Neural progenitor cell (in vitro differentiated cells): ENCODE measurements at regions not wholly inside any gene's neighbourhood (a gene's known extent, or its start where the extent isn't known, plus 50 kb on each side); places are given as distances from the start of the nearest gene placed in this dataset.

Experiments
- DNase-seq: peaks from one replicate; pipeline ENCODE4 v3.0.0-alpha.2; 2016; ENCODE audit warnings: low spot score
- H2AFZ ChIP-seq: fragments of 200-600 bp; sonication (generic); replicated peaks from 2 replicates; pipeline ENCODE4 v1.6.1; 2016; ENCODE audit warnings: antibody characterized with exemption
- H3F3A ChIP-seq: fragments of 200-600 bp; sonication (generic); 2 replicates; pipeline ENCODE4 v1.6.1; 2016; ENCODE audit warnings: antibody characterized with exemption, low read depth
- H3K27ac ChIP-seq: fragments of 200-600 bp; sonication (generic); 2 replicates; pipeline ENCODE4 v1.5.1; 2016; ENCODE audit warnings: mild to moderate bottlenecking
- H3K27me3 ChIP-seq: fragments of 200-600 bp; sonication (generic); 2 replicates; pipeline ENCODE4 v1.6.1; 2016; ENCODE audit warnings: mild to moderate bottlenecking, moderate library complexity
- H3K36me3 ChIP-seq: fragments of 200-600 bp; sonication (generic); 2 replicates; pipeline ENCODE4 v1.5.1; 2016
- H3K4me1 ChIP-seq: fragments of 200-600 bp; sonication (generic); 2 replicates; pipeline ENCODE4 v1.6.1; 2016; ENCODE audit warnings: mixed run types
- H3K4me2 ChIP-seq: fragments of 200-600 bp; sonication (generic); 2 replicates; pipeline ENCODE4 v1.6.1; 2016
- H3K4me3 ChIP-seq: fragments of 200-600 bp; sonication (generic); 2 replicates; pipeline ENCODE4 v1.5.1; 2016
- H3K79me2 ChIP-seq: fragments of 200-600 bp; sonication (generic); 2 replicates; pipeline ENCODE4 v1.6.1; 2016; ENCODE audit warnings: low read depth
- H3K9ac ChIP-seq: fragments of 200-600 bp; sonication (generic); 2 replicates; pipeline ENCODE4 v1.6.1; 2016
- H3K9me3 ChIP-seq: fragments of 200-600 bp; sonication (generic); 2 replicates; pipeline ENCODE4 v1.5.1; 2016; ENCODE audit warnings: low read depth
- H4K20me1 ChIP-seq: fragments of 200-600 bp; sonication (generic); 2 replicates; pipeline ENCODE4 v1.6.1; 2016; ENCODE audit warnings: low read depth
- H3K27ac Mint-ChIP-seq: 3 replicates; pipeline ENCODE4 v1.8.0; 2021; ENCODE audit warnings: mixed read lengths
- H3K27me3 Mint-ChIP-seq: 2 replicates; pipeline ENCODE4 v1.8.0; 2022; ENCODE audit warnings: low read depth, mild to moderate bottlenecking, inconsistent platforms, moderate library complexity, mixed read lengths; ENCODE audit not compliant: insufficient read depth
- H3K36me3 Mint-ChIP-seq: 3 replicates; pipeline ENCODE4 v1.8.0; 2021; ENCODE audit warnings: mixed read lengths
- H3K4me1 Mint-ChIP-seq: 3 replicates; pipeline ENCODE4 v1.8.0; 2021; ENCODE audit warnings: mixed read lengths
- H3K4me3 Mint-ChIP-seq: 3 replicates; pipeline ENCODE4 v1.8.0; 2021; ENCODE audit warnings: mild to moderate bottlenecking, moderate library complexity, mixed read lengths
- H3K9me3 Mint-ChIP-seq: 3 replicates; pipeline ENCODE4 v1.8.0; 2020; ENCODE audit warnings: mixed read lengths
- CTCF ChIP-seq: fragments of 200-600 bp; sonication (generic); IDR thresholded peaks from 2 replicates; pipeline ENCODE4 v1.5.1; 2017; ENCODE audit warnings: antibody characterized with exemption, mild to moderate bottlenecking
- EZH2 ChIP-seq: fragments of 200-600 bp; sonication (generic); IDR thresholded peaks from 2 replicates; pipeline ENCODE4 v1.6.1; 2017; ENCODE audit warnings: antibody characterized with exemption, mild to moderate bottlenecking, moderate library complexity
- EZH2phosphoT487 ChIP-seq: fragments of 200-600 bp; sonication (generic); IDR thresholded peaks from 2 replicates; pipeline ENCODE4 v1.6.1; 2017; ENCODE audit warnings: antibody characterized with exemption

- no peaks in the 10 kb centered on the region for H4K20me1 ChIP-seq
- Mint-ChIP-seq H3K27ac (no peak overlapping the region), H3K27me3 (no peaks in the 10 kb centered on the region), H3K9me3 (no peaks in the 10 kb centered on the region), H3K36me3 (no peaks in the 10 kb centered on the region), H3K4me3 (no peak overlapping the region), H3K4me1 (no peaks in the 10 kb centered on the region)
- no peak overlapping the region for H3K27ac ChIP-seq
- no peak overlapping the region for H2AFZ ChIP-seq
- no peaks in the 10 kb centered on the region for H3K36me3 ChIP-seq
- H3K4me2 ChIP-seq, result no peak overlapping the region
- no peak for DNase-seq
- H3K4me3 ChIP-seq, result no peak overlapping the region
- no peaks in the 10 kb centered on the region for H3K4me1 ChIP-seq
- no peaks in the 10 kb centered on the region for H3K79me2 ChIP-seq
- TF ChIP-seq EZH2 (no peak), EZH2phosphoT487 (no peak), CTCF (no peak)
- H3K9ac ChIP-seq, result no peak overlapping the region
- H3K27me3 ChIP-seq, result no peaks in the 10 kb centered on the region
- H3F3A ChIP-seq, result no peaks in the 10 kb centered on the region
- H3K9me3 ChIP-seq, result no peaks in the 10 kb centered on the region
Measured at GRCh38 chr20:55375920-55376319, 629.4 kb downstream of the CBLN4 start.

GRCh38 chr20:55365745-55366144 is 639.6 kb downstream of the CBLN4 start:
- H3K9me3 Mint-ChIP-seq, result no peaks in the 10 kb centered on the region
- Histone ChIP-seq H3K79me2 (no peaks in the 10 kb centered on the region), H3F3A (no peaks in the 10 kb centered on the region), H3K9me3 (no peaks in the 10 kb centered on the region), H3K27ac (no peak overlapping the region), H4K20me1 (no peaks in the 10 kb centered on the region), H2AFZ (no peak overlapping the region), H3K4me1 (no peaks in the 10 kb centered on the region), H3K4me2 (no peak overlapping the region), H3K4me3 (no peak overlapping the region), H3K9ac (no peak overlapping the region), H3K27me3 (no peaks in the 10 kb centered on the region), H3K36me3 (no peaks in the 10 kb centered on the region)
- peaks cover 2% of the 10 kb centered on the region for H3K27me3 Mint-ChIP-seq
- TF ChIP-seq CTCF, result no peak
- no peak for TF ChIP-seq EZH2
- TF ChIP-seq EZH2phosphoT487, result no peak
- H3K4me3 Mint-ChIP-seq, result no peak overlapping the region
- H3K36me3 Mint-ChIP-seq, result no peaks in the 10 kb centered on the region
- no peak overlapping the region for H3K27ac Mint-ChIP-seq
- no peak for DNase-seq
- no peaks in the 10 kb centered on the region for H3K4me1 Mint-ChIP-seq

GRCh38 chr20:55360895-55361294 is 644.4 kb downstream of the CBLN4 start:
- no peaks in the 10 kb centered on the region for H3K27me3 Mint-ChIP-seq
- H3K27ac Mint-ChIP-seq, result no peak overlapping the region
- H3K36me3 Mint-ChIP-seq, result no peaks in the 10 kb centered on the region
- no peaks in the 10 kb centered on the region for H3K79me2 ChIP-seq
- H3K27ac ChIP-seq, result no peak overlapping the region
- H3K4me1 Mint-ChIP-seq, result no peaks in the 10 kb centered on the region
- H4K20me1 ChIP-seq, result no peaks in the 10 kb centered on the region
- no peak overlapping the region for H2AFZ ChIP-seq
- TF ChIP-seq EZH2 (no peak), CTCF (no peak), EZH2phosphoT487 (no peak)
- H3K36me3 ChIP-seq, result no peaks in the 10 kb centered on the region
- H3K9me3 Mint-ChIP-seq, result no peaks in the 10 kb centered on the region
- no peak overlapping the region for H3K4me3 Mint-ChIP-seq
- no peak overlapping the region for H3K4me3 ChIP-seq
- no peak overlapping the region for H3K4me2 ChIP-seq
- DNase-seq, result no peak
- no peaks in the 10 kb centered on the region for H3F3A ChIP-seq
- no peak overlapping the region for H3K9ac ChIP-seq
- no peaks in the 10 kb centered on the region for H3K9me3 ChIP-seq
- no peaks in the 10 kb centered on the region for H3K4me1 ChIP-seq
- H3K27me3 ChIP-seq, result no peaks in the 10 kb centered on the region

- no peaks in the 10 kb centered on the region for H3K9me3 ChIP-seq
- Mint-ChIP-seq H3K27ac (no peak overlapping the region), H3K4me3 (no peak overlapping the region), H3K4me1 (peaks cover 11% of the 10 kb centered on the region), H3K27me3 (peaks cover 5% of the 10 kb centered on the region), H3K9me3 (peaks cover 4% of the 10 kb centered on the region), H3K36me3 (no peaks in the 10 kb centered on the region)
- DNase-seq, result peak; percentile 21
- H3K27ac ChIP-seq, result no peak overlapping the region
- peak overlapping the region; percentile 44 for H2AFZ ChIP-seq
- no peak overlapping the region for H3K9ac ChIP-seq
- TF ChIP-seq EZH2, result no peak
- TF ChIP-seq CTCF, result no peak
- no peak for TF ChIP-seq EZH2phosphoT487
- no peak overlapping the region for H3K4me3 ChIP-seq
- no peak overlapping the region for H3K4me2 ChIP-seq
- no peaks in the 10 kb centered on the region for H4K20me1 ChIP-seq
- H3K4me1 ChIP-seq, result peaks cover 14% of the 10 kb centered on the region
- H3K27me3 ChIP-seq, result no peaks in the 10 kb centered on the region
- no peaks in the 10 kb centered on the region for H3K36me3 ChIP-seq
- H3F3A ChIP-seq, result no peaks in the 10 kb centered on the region
- H3K79me2 ChIP-seq, result no peaks in the 10 kb centered on the region
Measured at GRCh38 chr20:55354720-55355119, 650.6 kb downstream of the CBLN4 start.
